ENCODE measurements at regions not wholly inside any gene's neighbourhood (a gene's known extent, or its start where the extent isn't known, plus 50 kb on each side); places are given as distances from the start of the nearest gene placed in this dataset.

DNA sequence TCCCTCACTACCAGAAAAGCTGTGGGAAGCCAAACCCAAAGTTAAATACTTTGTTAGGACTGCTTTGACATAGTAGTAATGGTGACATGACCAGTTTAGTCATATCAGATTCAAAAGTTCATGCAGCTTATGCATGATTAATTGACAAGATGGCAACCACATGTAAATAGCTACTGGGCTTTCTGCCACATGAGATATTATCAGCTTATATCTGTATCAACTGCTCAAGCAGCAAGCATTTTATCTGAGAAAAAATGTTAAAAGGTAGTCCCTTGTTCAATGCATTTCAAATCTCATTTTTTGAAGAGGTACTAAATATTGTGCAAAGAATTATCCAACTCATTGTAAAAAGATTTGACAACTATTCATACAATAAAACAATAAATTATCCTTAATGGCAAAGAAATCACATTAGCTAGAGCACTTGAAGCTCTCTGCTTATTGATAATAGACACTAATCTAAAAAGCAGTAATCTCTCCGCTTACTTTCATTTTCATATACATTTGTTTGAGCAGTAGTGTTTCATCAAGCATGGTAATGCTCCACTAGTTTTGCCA is 993.6 kb upstream of the NXPH2 start:
- intact Hi-C loops (cut with DNase I), result no loop called here
- Histone ChIP-seq H3K9me3 (no peaks in the 10 kb centered on the region), H3K27ac (no peak overlapping the region), H3K4me3 (no peak overlapping the region), H3K27me3 (no peaks in the 10 kb centered on the region), H3K4me1 (ENCODE audit: insufficient read depth) (no peaks in the 10 kb centered on the region), H3K36me3 (no peaks in the 10 kb centered on the region)
- no peak for DNase-seq
- WGBS, 3 donors, result 86 to 89% (median 88%) methylated on average over 1 of the region's 1 CpG
- TF ChIP-seq POLR2A (IDR thresholded peaks at IDR 0.05) (no peak), EP300 (IDR thresholded peaks at IDR 0.05) (no peak)
- TF ChIP-seq, protein P1, sequence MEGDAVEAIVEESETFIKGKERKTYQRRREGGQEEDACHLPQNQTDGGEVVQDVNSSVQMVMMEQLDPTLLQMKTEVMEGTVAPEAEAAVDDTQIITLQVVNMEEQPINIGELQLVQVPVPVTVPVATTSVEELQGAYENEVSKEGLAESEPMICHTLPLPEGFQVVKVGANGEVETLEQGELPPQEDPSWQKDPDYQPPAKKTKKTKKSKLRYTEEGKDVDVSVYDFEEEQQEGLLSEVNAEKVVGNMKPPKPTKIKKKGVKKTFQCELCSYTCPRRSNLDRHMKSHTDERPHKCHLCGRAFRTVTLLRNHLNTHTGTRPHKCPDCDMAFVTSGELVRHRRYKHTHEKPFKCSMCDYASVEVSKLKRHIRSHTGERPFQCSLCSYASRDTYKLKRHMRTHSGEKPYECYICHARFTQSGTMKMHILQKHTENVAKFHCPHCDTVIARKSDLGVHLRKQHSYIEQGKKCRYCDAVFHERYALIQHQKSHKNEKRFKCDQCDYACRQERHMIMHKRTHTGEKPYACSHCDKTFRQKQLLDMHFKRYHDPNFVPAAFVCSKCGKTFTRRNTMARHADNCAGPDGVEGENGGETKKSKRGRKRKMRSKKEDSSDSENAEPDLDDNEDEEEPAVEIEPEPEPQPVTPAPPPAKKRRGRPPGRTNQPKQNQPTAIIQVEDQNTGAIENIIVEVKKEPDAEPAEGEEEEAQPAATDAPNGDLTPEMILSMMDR (IDR thresholded peaks at IDR 0.05), result no peak

DNA sequence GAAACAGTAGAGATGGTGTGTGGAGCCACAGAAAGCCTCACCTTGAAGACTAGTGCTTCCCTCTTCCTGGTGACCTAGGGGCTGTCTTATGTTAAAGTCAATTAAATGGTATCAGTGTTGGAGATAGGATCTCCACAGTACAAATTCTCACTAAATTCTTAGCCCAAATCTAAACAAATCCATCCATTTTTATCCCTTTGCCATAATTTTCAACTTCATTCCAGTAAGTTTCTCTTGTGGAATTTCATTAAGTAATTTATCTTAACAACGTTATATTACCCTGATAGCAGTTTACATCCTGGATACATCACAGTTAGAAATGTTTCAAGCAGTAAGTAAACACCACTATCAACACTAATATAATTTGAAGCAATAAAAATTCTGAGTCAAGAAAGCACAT is 989.4 kb upstream of the NXPH2 start:
- 26 to 43% (median 32%) methylated on average over 1 of the region's 1 CpG for WGBS, 3 donors
- Histone ChIP-seq H3K36me3 (no peaks in the 10 kb centered on the region), H3K4me3 (no peak overlapping the region), H3K4me1 (ENCODE audit: insufficient read depth) (no peaks in the 10 kb centered on the region), H3K27ac (no peak overlapping the region), H3K27me3 (no peaks in the 10 kb centered on the region), H3K9me3 (no peaks in the 10 kb centered on the region)
- TF ChIP-seq, protein P1 (IDR thresholded peaks at IDR 0.05), result no peak
- intact Hi-C loops (cut with DNase I), result no loop called here
- no peak for DNase-seq

DNA sequence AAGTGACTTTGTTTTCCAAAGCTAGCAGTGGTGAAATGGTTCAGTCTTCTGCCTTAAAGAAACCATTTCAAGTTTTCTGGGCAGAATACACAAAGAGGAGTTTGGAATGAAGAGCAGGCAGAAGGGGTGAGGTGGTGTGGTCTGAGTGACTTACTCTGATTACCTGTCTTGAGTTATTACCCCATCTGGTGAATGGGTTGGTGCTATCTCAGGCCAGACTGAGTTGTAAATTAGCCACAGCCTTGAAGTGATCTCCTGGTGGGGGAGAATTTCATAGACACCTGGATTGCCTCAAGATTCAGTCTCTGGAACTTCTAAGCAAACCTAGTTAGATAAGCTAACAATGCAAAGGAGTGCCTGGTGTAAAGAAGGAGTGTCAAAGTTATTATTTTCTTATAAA is 983.5 kb upstream of the NXPH2 start:
- no peaks in the 10 kb centered on the region for H3K36me3 ChIP-seq

DNA sequence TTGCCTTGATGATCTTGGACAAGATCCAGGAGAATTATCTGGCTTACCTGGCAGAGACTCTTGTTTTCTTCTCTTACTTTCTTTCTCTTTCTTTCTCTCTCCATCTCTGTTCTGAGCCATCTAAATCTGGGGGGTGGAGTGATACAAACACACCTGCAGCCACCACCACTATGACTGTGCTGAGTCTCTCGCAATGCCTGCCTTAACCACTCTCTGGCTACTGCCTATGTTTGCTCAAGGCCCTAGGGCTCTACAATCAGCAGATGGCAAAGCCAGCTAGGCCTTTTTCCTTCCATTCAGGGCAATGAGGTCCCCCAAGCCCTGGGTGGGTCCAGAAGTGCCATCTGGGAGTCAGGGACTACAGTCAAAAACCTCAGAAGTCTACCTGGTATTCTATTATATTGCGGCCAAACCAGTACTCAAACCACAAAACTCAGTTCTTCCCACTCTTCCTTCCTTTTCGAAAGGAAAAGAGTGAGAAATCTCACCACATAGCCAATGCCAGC is 978.9 kb upstream of the NXPH2 start:
- 91 to 98% (median 96%) methylated on average over 3 of the region's 3 CpGs for WGBS, 3 donors
- DNase-seq, result no peak
- Histone ChIP-seq H3K9me3 (no peaks in the 10 kb centered on the region), H3K36me3 (no peaks in the 10 kb centered on the region), H3K27me3 (no peaks in the 10 kb centered on the region), H3K4me3 (no peak overlapping the region), H3K27ac (no peak overlapping the region), H3K4me1 (ENCODE audit: insufficient read depth) (no peaks in the 10 kb centered on the region)
- intact Hi-C loops (cut with DNase I), result no loop called here
- TF ChIP-seq POLR2A (IDR thresholded peaks at IDR 0.05), result no peak
- TF ChIP-seq, protein P1 (IDR thresholded peaks at IDR 0.05), result no peak
- TF ChIP-seq EP300 (IDR thresholded peaks at IDR 0.05), result no peak

More for the DNA sequence above, 983.5 kb upstream of the NXPH2 start:
- Histone ChIP-seq H3K9me3 (no peaks in the 10 kb centered on the region), H3K27me3 (no peaks in the 10 kb centered on the region), H3K4me3 (no peak overlapping the region), H3K4me1 (ENCODE audit: insufficient read depth) (no peaks in the 10 kb centered on the region), H3K27ac (no peak overlapping the region)
- no peak for DNase-seq
- intact Hi-C loops (cut with DNase I), result no loop called here
- TF ChIP-seq EP300 (IDR thresholded peaks at IDR 0.05), result no peak
- no peak for TF ChIP-seq POLR2A (IDR thresholded peaks at IDR 0.05)
- TF ChIP-seq, protein P1 (IDR thresholded peaks at IDR 0.05), result no peak
